ENCODE measurements at regions not wholly inside any gene's neighbourhood (a gene's known extent, or its start where the extent isn't known, plus 50 kb on each side); places are given as distances from the start of the nearest gene placed in this dataset.

DNA sequence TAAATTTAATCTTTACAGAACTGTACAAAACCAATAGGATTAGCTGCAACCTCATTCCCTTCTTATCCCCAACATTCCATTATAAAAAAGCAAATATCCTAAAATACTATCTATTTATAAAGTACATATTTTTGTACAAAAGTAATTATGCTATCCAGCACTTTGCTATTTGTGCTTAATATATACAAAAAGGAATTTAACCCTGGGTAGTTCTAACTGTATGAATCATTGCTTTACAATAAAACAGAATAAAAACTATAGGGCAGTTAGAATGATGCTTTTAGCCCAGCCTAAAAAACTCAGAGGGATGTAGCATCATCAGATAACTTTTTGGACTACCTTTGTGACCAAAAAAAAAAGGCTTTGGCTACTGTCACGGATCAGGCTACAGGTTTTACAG lies 49.9 kb upstream of the KLHL31 start:
- H3K79me2 ChIP-seq (ENCODE audit: low read depth), result no peaks in the 10 kb centered on the region
- no peaks in the 10 kb centered on the region for H3K9me2 ChIP-seq (ENCODE audit: insufficient read depth)
- no peak overlapping the region for H3K4me2 ChIP-seq
- H4K20me1 ChIP-seq (ENCODE audit: insufficient read depth), result no peaks in the 10 kb centered on the region
- H3K4me1 ChIP-seq (replicated peaks; ENCODE audit: insufficient read depth), result no peaks in the 10 kb centered on the region
- H3K9me3 ChIP-seq (ENCODE audit: insufficient read depth, low read depth), result no peaks in the 10 kb centered on the region
- no peaks in the 10 kb centered on the region for H3K36me3 ChIP-seq (ENCODE audit: low read depth)
- intact Hi-C loops (cut with micrococcal nuclease; ENCODE audit: unreplicated experiment), result no loop called here
- no peaks in the 10 kb centered on the region for H3F3A ChIP-seq (ENCODE audit: insufficient read depth, low read depth)
- no peak overlapping the region for H2AFZ ChIP-seq
- TF ChIP-seq, protein P1, sequence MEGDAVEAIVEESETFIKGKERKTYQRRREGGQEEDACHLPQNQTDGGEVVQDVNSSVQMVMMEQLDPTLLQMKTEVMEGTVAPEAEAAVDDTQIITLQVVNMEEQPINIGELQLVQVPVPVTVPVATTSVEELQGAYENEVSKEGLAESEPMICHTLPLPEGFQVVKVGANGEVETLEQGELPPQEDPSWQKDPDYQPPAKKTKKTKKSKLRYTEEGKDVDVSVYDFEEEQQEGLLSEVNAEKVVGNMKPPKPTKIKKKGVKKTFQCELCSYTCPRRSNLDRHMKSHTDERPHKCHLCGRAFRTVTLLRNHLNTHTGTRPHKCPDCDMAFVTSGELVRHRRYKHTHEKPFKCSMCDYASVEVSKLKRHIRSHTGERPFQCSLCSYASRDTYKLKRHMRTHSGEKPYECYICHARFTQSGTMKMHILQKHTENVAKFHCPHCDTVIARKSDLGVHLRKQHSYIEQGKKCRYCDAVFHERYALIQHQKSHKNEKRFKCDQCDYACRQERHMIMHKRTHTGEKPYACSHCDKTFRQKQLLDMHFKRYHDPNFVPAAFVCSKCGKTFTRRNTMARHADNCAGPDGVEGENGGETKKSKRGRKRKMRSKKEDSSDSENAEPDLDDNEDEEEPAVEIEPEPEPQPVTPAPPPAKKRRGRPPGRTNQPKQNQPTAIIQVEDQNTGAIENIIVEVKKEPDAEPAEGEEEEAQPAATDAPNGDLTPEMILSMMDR (conservative IDR thresholded peaks at IDR 0.05), result no peak
- no peak for TF ChIP-seq EZH2 (IDR thresholded peaks at IDR 0.05; ENCODE audit: low read depth)
- DNase-seq, result no peak
- no peak overlapping the region for H3K27ac ChIP-seq
- ChIA-PET CTCF (no interaction called here), POLR2A (ENCODE audit: unreplicated experiment) (interaction anchor here (0.5 kb wide), 2 partner anchors 178 to 222 kb away, joined by 4 to 5 read pairs; no protein-coding TSS in a partner anchor)
- no TSS peak for BruUV-seq (replicated peaks)
- H3K27me3 ChIP-seq (ENCODE audit: insufficient read depth, low read depth), result no peaks in the 10 kb centered on the region
- H3K4me3 ChIP-seq, result no peak overlapping the region
